H1 (cell line): ENCODE measurements at regions not wholly inside any gene's neighbourhood (a gene's known extent, or its start where the extent isn't known, plus 50 kb on each side); places are given as distances from the start of the nearest gene placed in this dataset.

ENCODE experiments used
- CHD7 ChIP-seq: fragments of 300-600 bp; sonication (generic); IDR thresholded peaks from 2 replicates; pipeline ENCODE4 v1.7.1; 2012; ENCODE audit warnings: low read length, moderate library complexity, mild to moderate bottlenecking, inconsistent platforms; ENCODE audit not compliant: insufficient replicate concordance
- KDM1A ChIP-seq: fragments of 200-600, 300-600 bp; sonication (generic); IDR thresholded peaks from 2 replicates; pipeline ENCODE4 v1.7.1; 2016; ENCODE audit warnings: mild to moderate bottlenecking, low read length, borderline replicate concordance
- POLR2A ChIP-seq, 2 experiments: IDR thresholded peaks; 1 replicate in 1 of 2; 2 replicates in 1 of 2; pipeline ENCODE4 v1.6.1; 2011; ENCODE audit warnings: low read depth in 2 of 2, low read length in 2 of 2, mild to moderate bottlenecking in 2 of 2; ENCODE audit errors: control extremely low read depth in 1 of 2
- TBP ChIP-seq: IDR thresholded peaks from 2 replicates; pipeline ENCODE4 v1.6.1; 2011; ENCODE audit warnings: low read depth, low read length, improper control_type of control experiment

DNA sequence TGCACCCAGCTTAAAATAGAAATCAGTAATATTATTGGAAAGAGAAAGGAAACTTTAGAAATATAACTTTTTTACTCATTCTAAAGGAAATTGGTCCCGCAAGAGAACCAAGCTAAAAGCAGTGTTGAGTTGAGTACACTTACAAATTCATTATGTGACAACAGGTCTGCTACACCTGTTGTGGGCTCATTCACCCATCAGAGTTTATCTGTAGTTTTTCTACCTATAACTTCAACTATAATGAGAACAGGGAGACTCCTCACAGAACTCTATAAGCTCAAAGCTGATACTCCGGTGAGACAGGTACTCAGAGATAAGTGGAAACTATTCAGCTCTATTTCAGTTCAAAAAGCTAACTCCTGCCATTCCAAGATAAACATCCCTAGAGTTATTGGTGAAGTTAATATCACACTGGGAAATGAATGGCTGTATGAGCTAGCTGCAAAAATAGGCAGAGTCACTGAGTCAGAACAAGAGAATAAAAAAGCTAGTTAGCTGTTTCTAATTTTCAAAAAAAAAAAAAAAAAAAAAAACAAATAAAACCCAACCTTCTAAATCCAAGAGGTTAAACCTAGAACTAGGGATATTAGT, 121.3 kb downstream of the PPP1R3A start (continued):
- TF ChIP-seq CHD7 (no peak), TBP (no peak), KDM1A (no peak), POLR2A (IDR thresholded peaks at IDR 0.05; ENCODE audit: control extremely low read depth in 1 of 2, low read depth in 2 of 2, low read length in 2 of 2) (no peak)
- TF ChIP-seq, all 59 proteins: peak for 0
